H1 (cell line): ENCODE measurements at regions not wholly inside any gene's neighbourhood (a gene's known extent, or its start where the extent isn't known, plus 50 kb on each side); places are given as distances from the start of the nearest gene placed in this dataset.

Source experiments
- RAD21 ChIP-seq, 2 experiments: IDR thresholded peaks in 1 of 2; conservative IDR thresholded peaks in 1 of 2; 2 replicates each; pipeline ENCODE4 v1.6.1; 2011; ENCODE audit warnings: low read depth in 2 of 2, low read length in 2 of 2, improper control_type of control experiment in 1 of 2, inconsistent platforms in 1 of 2, mild to moderate bottlenecking in 1 of 2, moderate library complexity in 1 of 2
- RXRA ChIP-seq: IDR thresholded peaks from 2 replicates; pipeline ENCODE4 v1.6.1; 2011; ENCODE audit warnings: low read depth, mild to moderate bottlenecking, low read length, moderate library complexity; ENCODE audit not compliant: insufficient read depth
- YY1 ChIP-seq: IDR thresholded peaks from 2 replicates; pipeline ENCODE4 v1.6.1; 2011; ENCODE audit warnings: low read depth, mild to moderate bottlenecking, low read length
- TF ChIP-seq, protein P1 (sequence below): fragments of 300-600 bp; sonication (generic); IDR thresholded peaks from 2 replicates; pipeline ENCODE4 v1.7.1; 2012; ENCODE audit warnings: low read length, moderate library complexity, mild to moderate bottlenecking, inconsistent platforms; ENCODE audit not compliant: insufficient replicate concordance

DNA sequence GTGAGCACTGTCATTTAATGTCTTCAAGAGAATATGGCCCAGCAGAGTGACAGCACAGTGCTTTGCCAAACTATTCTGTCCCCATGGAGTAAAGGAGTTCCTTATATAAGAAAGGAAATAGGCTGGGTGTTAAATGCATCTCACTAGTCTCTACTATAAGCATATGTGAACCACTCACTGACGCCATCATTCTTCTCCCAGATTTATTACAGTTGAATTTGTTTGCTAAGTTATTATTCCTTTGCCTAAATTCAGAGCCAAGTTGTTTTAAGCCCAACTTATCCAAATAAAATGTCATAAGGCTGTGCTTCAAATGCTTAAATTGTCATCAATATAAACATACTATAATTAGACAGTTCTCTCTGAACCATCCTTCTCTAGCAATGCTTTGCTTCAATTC, 151.6 kb downstream of the KCNA5 start (continued):
- TF ChIP-seq, protein P1, sequence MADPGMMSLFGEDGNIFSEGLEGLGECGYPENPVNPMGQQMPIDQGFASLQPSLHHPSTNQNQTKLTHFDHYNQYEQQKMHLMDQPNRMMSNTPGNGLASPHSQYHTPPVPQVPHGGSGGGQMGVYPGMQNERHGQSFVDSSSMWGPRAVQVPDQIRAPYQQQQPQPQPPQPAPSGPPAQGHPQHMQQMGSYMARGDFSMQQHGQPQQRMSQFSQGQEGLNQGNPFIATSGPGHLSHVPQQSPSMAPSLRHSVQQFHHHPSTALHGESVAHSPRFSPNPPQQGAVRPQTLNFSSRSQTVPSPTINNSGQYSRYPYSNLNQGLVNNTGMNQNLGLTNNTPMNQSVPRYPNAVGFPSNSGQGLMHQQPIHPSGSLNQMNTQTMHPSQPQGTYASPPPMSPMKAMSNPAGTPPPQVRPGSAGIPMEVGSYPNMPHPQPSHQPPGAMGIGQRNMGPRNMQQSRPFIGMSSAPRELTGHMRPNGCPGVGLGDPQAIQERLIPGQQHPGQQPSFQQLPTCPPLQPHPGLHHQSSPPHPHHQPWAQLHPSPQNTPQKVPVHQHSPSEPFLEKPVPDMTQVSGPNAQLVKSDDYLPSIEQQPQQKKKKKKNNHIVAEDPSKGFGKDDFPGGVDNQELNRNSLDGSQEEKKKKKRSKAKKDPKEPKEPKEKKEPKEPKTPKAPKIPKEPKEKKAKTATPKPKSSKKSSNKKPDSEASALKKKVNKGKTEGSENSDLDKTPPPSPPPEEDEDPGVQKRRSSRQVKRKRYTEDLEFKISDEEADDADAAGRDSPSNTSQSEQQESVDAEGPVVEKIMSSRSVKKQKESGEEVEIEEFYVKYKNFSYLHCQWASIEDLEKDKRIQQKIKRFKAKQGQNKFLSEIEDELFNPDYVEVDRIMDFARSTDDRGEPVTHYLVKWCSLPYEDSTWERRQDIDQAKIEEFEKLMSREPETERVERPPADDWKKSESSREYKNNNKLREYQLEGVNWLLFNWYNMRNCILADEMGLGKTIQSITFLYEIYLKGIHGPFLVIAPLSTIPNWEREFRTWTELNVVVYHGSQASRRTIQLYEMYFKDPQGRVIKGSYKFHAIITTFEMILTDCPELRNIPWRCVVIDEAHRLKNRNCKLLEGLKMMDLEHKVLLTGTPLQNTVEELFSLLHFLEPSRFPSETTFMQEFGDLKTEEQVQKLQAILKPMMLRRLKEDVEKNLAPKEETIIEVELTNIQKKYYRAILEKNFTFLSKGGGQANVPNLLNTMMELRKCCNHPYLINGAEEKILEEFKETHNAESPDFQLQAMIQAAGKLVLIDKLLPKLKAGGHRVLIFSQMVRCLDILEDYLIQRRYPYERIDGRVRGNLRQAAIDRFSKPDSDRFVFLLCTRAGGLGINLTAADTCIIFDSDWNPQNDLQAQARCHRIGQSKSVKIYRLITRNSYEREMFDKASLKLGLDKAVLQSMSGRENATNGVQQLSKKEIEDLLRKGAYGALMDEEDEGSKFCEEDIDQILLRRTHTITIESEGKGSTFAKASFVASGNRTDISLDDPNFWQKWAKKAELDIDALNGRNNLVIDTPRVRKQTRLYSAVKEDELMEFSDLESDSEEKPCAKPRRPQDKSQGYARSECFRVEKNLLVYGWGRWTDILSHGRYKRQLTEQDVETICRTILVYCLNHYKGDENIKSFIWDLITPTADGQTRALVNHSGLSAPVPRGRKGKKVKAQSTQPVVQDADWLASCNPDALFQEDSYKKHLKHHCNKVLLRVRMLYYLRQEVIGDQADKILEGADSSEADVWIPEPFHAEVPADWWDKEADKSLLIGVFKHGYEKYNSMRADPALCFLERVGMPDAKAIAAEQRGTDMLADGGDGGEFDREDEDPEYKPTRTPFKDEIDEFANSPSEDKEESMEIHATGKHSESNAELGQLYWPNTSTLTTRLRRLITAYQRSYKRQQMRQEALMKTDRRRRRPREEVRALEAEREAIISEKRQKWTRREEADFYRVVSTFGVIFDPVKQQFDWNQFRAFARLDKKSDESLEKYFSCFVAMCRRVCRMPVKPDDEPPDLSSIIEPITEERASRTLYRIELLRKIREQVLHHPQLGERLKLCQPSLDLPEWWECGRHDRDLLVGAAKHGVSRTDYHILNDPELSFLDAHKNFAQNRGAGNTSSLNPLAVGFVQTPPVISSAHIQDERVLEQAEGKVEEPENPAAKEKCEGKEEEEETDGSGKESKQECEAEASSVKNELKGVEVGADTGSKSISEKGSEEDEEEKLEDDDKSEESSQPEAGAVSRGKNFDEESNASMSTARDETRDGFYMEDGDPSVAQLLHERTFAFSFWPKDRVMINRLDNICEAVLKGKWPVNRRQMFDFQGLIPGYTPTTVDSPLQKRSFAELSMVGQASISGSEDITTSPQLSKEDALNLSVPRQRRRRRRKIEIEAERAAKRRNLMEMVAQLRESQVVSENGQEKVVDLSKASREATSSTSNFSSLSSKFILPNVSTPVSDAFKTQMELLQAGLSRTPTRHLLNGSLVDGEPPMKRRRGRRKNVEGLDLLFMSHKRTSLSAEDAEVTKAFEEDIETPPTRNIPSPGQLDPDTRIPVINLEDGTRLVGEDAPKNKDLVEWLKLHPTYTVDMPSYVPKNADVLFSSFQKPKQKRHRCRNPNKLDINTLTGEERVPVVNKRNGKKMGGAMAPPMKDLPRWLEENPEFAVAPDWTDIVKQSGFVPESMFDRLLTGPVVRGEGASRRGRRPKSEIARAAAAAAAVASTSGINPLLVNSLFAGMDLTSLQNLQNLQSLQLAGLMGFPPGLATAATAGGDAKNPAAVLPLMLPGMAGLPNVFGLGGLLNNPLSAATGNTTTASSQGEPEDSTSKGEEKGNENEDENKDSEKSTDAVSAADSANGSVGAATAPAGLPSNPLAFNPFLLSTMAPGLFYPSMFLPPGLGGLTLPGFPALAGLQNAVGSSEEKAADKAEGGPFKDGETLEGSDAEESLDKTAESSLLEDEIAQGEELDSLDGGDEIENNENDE = no peak
- TF ChIP-seq RXRA = no peak
- TF ChIP-seq RAD21 (IDR thresholded peaks at IDR 0.05 in 1 of 2, conservative IDR thresholded peaks at IDR 0.05 in 1 of 2; ENCODE audit: low read depth in 2 of 2, low read length in 2 of 2) = no peak
- TF ChIP-seq YY1 = no peak
